ENCODE measurements at regions not wholly inside any gene's neighbourhood (a gene's known extent, or its start where the extent isn't known, plus 50 kb on each side); places are given as distances from the start of the nearest gene placed in this dataset.

GRCh38 chr16:6177616-6178180, 1080.1 kb upstream of the EEF2KMT start:
- H3K9ac ChIP-seq (ENCODE audit: low read length) = no peak overlapping the region
- H3K9me2 ChIP-seq (replicated peaks; ENCODE audit: low read length) = no peaks in the 10 kb centered on the region
- H3K36me3 ChIP-seq (ENCODE audit: low read depth, low read length) = no peaks in the 10 kb centered on the region
- TF ChIP-seq CTCF (conservative IDR thresholded peaks at IDR 0.05; ENCODE audit: low read depth, low read length) = no peak
- no peak for TF ChIP-seq EZH2phosphoT487 (IDR thresholded peaks at IDR 0.05; ENCODE audit: borderline replicate concordance, low read length)
- TF ChIP-seq EZH2 (IDR thresholded peaks at IDR 0.05; ENCODE audit: low read length, unreplicated experiment) = no peak
- no TSS peak for BruUV-seq (replicated peaks)
- no peaks in the 10 kb centered on the region for H3K9me3 ChIP-seq (ENCODE audit: low read length)
- H3K4me3 ChIP-seq (ENCODE audit: low read length) = no peak overlapping the region
- DNase-seq (no peak), ATAC-seq (no peak)
- intact Hi-C loops (cut with micrococcal nuclease) = no loop called here
- H3K4me2 ChIP-seq (ENCODE audit: low read length) = no peak overlapping the region
- no peaks in the 10 kb centered on the region for H3K4me1 ChIP-seq (ENCODE audit: insufficient read depth, low read length)
- H4K20me1 ChIP-seq (ENCODE audit: low read length) = no peaks in the 10 kb centered on the region
- H3K27ac ChIP-seq (ENCODE audit: low read length) = no peak overlapping the region
- POLR2A ChIA-PET (ENCODE audit: unreplicated experiment) = no interaction called here
- H3K27me3 ChIP-seq (ENCODE audit: low read length) = no peaks in the 10 kb centered on the region
- no peaks in the 10 kb centered on the region for H3K79me2 ChIP-seq (ENCODE audit: low read length)
- no peaks in the 10 kb centered on the region for H3F3A ChIP-seq (ENCODE audit: low read length, unreplicated experiment)
- H2AFZ ChIP-seq (ENCODE audit: low read length) = no peak overlapping the region
- CTCF ChIA-PET = interaction anchor here (0.6 kb wide), 1 partner anchor 89 kb away, joined by 7 read pairs; no protein-coding TSS in a partner anchor

- H3F3A ChIP-seq (ENCODE audit: low read length, unreplicated experiment) = no peaks in the 10 kb centered on the region
- no peaks in the 10 kb centered on the region for H3K9me2 ChIP-seq (replicated peaks; ENCODE audit: low read length)
- no peaks in the 10 kb centered on the region for H3K4me1 ChIP-seq (ENCODE audit: insufficient read depth, low read length)
- H3K9ac ChIP-seq (ENCODE audit: low read length) = no peak overlapping the region
- H3K27me3 ChIP-seq (ENCODE audit: low read length) = no peaks in the 10 kb centered on the region
- no peak overlapping the region for H2AFZ ChIP-seq (ENCODE audit: low read length)
- H3K4me3 ChIP-seq (ENCODE audit: low read length) = no peak overlapping the region
- no peak for TF ChIP-seq EZH2phosphoT487 (IDR thresholded peaks at IDR 0.05; ENCODE audit: borderline replicate concordance, low read length)
- no peak for TF ChIP-seq EZH2 (IDR thresholded peaks at IDR 0.05; ENCODE audit: low read length, unreplicated experiment)
- TF ChIP-seq CTCF (conservative IDR thresholded peaks at IDR 0.05; ENCODE audit: low read depth, low read length) = no peak
- H3K9me3 ChIP-seq (ENCODE audit: low read length) = no peaks in the 10 kb centered on the region
- DNase-seq (no peak), ATAC-seq (no peak)
- H4K20me1 ChIP-seq (ENCODE audit: low read length) = no peaks in the 10 kb centered on the region
- H3K4me2 ChIP-seq (ENCODE audit: low read length) = no peak overlapping the region
- no peaks in the 10 kb centered on the region for H3K36me3 ChIP-seq (ENCODE audit: low read depth, low read length)
- ChIA-PET CTCF (no interaction called here), POLR2A (ENCODE audit: unreplicated experiment) (no interaction called here)
- intact Hi-C loops (cut with micrococcal nuclease) = no loop called here
- H3K79me2 ChIP-seq (ENCODE audit: low read length) = no peaks in the 10 kb centered on the region
- BruUV-seq (replicated peaks) = no TSS peak
- no peak overlapping the region for H3K27ac ChIP-seq (ENCODE audit: low read length)
Measured at GRCh38 chr16:6170022-6170421, 1072.4 kb upstream of the EEF2KMT start.

GRCh38 chr16:6165330-6165979, 1067.9 kb upstream of the EEF2KMT start:
- no peak overlapping the region for H3K4me2 ChIP-seq (ENCODE audit: low read length)

More at GRCh38 chr16:6165330-6165979, 1067.9 kb upstream of the EEF2KMT start:
- ATAC-seq (no peak), DNase-seq (peak; percentile 1)
- Histone ChIP-seq H3K4me3 (ENCODE audit: low read length) (no peak overlapping the region), H3K9me3 (ENCODE audit: low read length) (no peaks in the 10 kb centered on the region), H3K79me2 (ENCODE audit: low read length) (no peaks in the 10 kb centered on the region), H2AFZ (ENCODE audit: low read length) (no peak overlapping the region), H3K36me3 (ENCODE audit: low read depth, low read length) (no peaks in the 10 kb centered on the region), H3K9ac (ENCODE audit: low read length) (no peak overlapping the region), H3K27ac (ENCODE audit: low read length) (no peak overlapping the region), H3K9me2 (replicated peaks; ENCODE audit: low read length) (no peaks in the 10 kb centered on the region), H3F3A (ENCODE audit: low read length, unreplicated experiment) (no peaks in the 10 kb centered on the region), H3K4me1 (ENCODE audit: insufficient read depth, low read length) (no peaks in the 10 kb centered on the region), H3K27me3 (ENCODE audit: low read length) (no peaks in the 10 kb centered on the region), H4K20me1 (ENCODE audit: low read length) (no peaks in the 10 kb centered on the region)
- no peak; the same call in 1 of the 2 replicates for TF ChIP-seq CTCF (conservative IDR thresholded peaks at IDR 0.05; ENCODE audit: low read depth, low read length)
- no peak for TF ChIP-seq EZH2phosphoT487 (IDR thresholded peaks at IDR 0.05; ENCODE audit: borderline replicate concordance, low read length)
- TF ChIP-seq EZH2 (IDR thresholded peaks at IDR 0.05; ENCODE audit: low read length, unreplicated experiment) = no peak
- no TSS peak for BruUV-seq (replicated peaks)
- CTCF ChIA-PET = interaction anchor here (1.3 kb wide), 1 partner anchor 149 kb away, joined by 4 read pairs; no protein-coding TSS in a partner anchor
- POLR2A ChIA-PET (ENCODE audit: unreplicated experiment) = no interaction called here
- intact Hi-C loops (cut with micrococcal nuclease) = no loop called here
